ENCODE measurements at regions not wholly inside any gene's neighbourhood (a gene's known extent, or its start where the extent isn't known, plus 50 kb on each side); places are given as distances from the start of the nearest gene placed in this dataset.

- TF ChIP-seq, protein P1, sequence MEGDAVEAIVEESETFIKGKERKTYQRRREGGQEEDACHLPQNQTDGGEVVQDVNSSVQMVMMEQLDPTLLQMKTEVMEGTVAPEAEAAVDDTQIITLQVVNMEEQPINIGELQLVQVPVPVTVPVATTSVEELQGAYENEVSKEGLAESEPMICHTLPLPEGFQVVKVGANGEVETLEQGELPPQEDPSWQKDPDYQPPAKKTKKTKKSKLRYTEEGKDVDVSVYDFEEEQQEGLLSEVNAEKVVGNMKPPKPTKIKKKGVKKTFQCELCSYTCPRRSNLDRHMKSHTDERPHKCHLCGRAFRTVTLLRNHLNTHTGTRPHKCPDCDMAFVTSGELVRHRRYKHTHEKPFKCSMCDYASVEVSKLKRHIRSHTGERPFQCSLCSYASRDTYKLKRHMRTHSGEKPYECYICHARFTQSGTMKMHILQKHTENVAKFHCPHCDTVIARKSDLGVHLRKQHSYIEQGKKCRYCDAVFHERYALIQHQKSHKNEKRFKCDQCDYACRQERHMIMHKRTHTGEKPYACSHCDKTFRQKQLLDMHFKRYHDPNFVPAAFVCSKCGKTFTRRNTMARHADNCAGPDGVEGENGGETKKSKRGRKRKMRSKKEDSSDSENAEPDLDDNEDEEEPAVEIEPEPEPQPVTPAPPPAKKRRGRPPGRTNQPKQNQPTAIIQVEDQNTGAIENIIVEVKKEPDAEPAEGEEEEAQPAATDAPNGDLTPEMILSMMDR (IDR thresholded peaks at IDR 0.05) = no peak
- no peak for TF ChIP-seq POLR2A (IDR thresholded peaks at IDR 0.05)
These were observed 463.6 kb upstream of the ALCAM start for GRCh38 chr3:104903064-104903463.
